DND-41 (cell line): ENCODE measurements at regions not wholly inside any gene's neighbourhood (a gene's known extent, or its start where the extent isn't known, plus 50 kb on each side); places are given as distances from the start of the nearest gene placed in this dataset.

Experiments
- ATAC-seq: fragments of 200-7000 bp; cut with Tn5 transposase; 3 replicates; pipeline ENCODE4 v1.9.1; 2021; ENCODE audit warnings: low read depth; ENCODE audit not compliant: insufficient read depth
- DNase-seq: peaks from one replicate; pipeline ENCODE4 v3.0.0-alpha.2; 2020
- H2AFZ ChIP-seq: 2 replicates; pipeline ENCODE4 v1.6.0; 2012; ENCODE audit warnings: low read depth, low read length
- H3K27ac ChIP-seq: 2 replicates; pipeline ENCODE4 v1.5.1; 2012; ENCODE audit warnings: low read length, inconsistent platforms
- H3K27me3 ChIP-seq: fragments of 200-600 bp; sonication (generic); 2 replicates; pipeline ENCODE4 v1.6.0; 2012; ENCODE audit warnings: low read length, mild to moderate bottlenecking, inconsistent platforms; ENCODE audit not compliant: insufficient read depth, poor library complexity
- H3K36me3 ChIP-seq: 2 replicates; pipeline ENCODE4 v1.5.1; 2012; ENCODE audit warnings: low read length, inconsistent platforms; ENCODE audit not compliant: insufficient read depth
- H3K4me1 ChIP-seq: 2 replicates; pipeline ENCODE4 v1.5.1; 2012; ENCODE audit warnings: mild to moderate bottlenecking, low read length; ENCODE audit not compliant: insufficient read depth
- H3K4me2 ChIP-seq: 2 replicates; pipeline ENCODE4 v1.6.0; 2012; ENCODE audit warnings: mild to moderate bottlenecking, moderate library complexity, low read length, inconsistent platforms; ENCODE audit not compliant: insufficient read depth
- H3K4me3 ChIP-seq, 2 experiments: fragments of 200-600 bp in 1 of 2; shearing (Covaris generic) in 1 of 2; 2 replicates each; pipeline ENCODE4 v1.5.1; 2012 to 2016; ENCODE audit warnings: inconsistent platforms in 2 of 2, low read length in 2 of 2, mild to moderate bottlenecking in 2 of 2, low read depth in 1 of 2, moderate library complexity in 1 of 2
- H3K79me2 ChIP-seq: 2 replicates; pipeline ENCODE4 v1.6.0; 2012; ENCODE audit warnings: low read length, inconsistent platforms; ENCODE audit not compliant: insufficient read depth
- H3K9ac ChIP-seq: 2 replicates; pipeline ENCODE4 v1.6.0; 2012; ENCODE audit warnings: low read depth, mild to moderate bottlenecking, inconsistent platforms, low read length, moderate library complexity
- H3K9me3 ChIP-seq: 2 replicates; pipeline ENCODE4 v1.5.1; 2012; ENCODE audit warnings: low read length, moderate library complexity, mild to moderate bottlenecking, inconsistent platforms; ENCODE audit not compliant: insufficient read depth, severe bottlenecking
- H4K20me1 ChIP-seq: 2 replicates; pipeline ENCODE4 v1.6.0; 2012; ENCODE audit warnings: low read length; ENCODE audit not compliant: insufficient read depth
- EZH2 ChIP-seq: IDR thresholded peaks from 3 replicates; pipeline ENCODE4 v1.6.1; 2012; ENCODE audit warnings: borderline replicate concordance, low read depth, mild to moderate bottlenecking, moderate library complexity, low read length, inconsistent platforms; ENCODE audit not compliant: severe bottlenecking
- TF ChIP-seq, protein P1 (sequence below): IDR thresholded peaks from 2 replicates; pipeline ENCODE4 v1.5.1; 2012; ENCODE audit warnings: borderline replicate concordance, low read length, moderate library complexity, mild to moderate bottlenecking; ENCODE audit not compliant: poor library complexity, severe bottlenecking; ENCODE audit errors: extremely low read depth

DNA sequence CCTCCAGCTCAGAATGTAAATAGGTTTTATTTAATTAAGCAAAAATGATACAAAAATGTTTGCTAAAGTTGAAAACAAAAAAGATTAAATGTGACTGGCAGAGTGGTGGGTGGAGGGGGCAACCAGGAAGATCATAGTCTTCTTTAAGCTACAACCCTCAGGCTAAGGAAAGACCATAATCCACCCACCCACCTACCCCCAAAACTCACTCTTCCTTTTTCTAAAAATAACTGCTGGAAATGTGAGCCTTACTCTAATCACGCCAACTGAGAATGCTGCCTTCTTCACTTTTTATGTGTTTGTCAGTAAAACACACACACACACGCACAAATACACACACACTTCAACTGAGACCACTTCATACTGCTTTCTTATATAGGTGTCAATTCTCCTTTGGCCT lies 230.0 kb upstream of the EGLN3 start:
- Histone ChIP-seq H3K27ac (no peak overlapping the region), H2AFZ (no peak overlapping the region), H3K9me3 (no peaks in the 10 kb centered on the region), H3K79me2 (no peaks in the 10 kb centered on the region), H3K4me1 (no peaks in the 10 kb centered on the region), H3K27me3 (no peaks in the 10 kb centered on the region), H3K4me2 (no peak overlapping the region), H4K20me1 (no peaks in the 10 kb centered on the region), H3K36me3 (no peaks in the 10 kb centered on the region), H3K4me3 (no peak overlapping the region), H3K9ac (no peak overlapping the region)
- TF ChIP-seq, protein P1, sequence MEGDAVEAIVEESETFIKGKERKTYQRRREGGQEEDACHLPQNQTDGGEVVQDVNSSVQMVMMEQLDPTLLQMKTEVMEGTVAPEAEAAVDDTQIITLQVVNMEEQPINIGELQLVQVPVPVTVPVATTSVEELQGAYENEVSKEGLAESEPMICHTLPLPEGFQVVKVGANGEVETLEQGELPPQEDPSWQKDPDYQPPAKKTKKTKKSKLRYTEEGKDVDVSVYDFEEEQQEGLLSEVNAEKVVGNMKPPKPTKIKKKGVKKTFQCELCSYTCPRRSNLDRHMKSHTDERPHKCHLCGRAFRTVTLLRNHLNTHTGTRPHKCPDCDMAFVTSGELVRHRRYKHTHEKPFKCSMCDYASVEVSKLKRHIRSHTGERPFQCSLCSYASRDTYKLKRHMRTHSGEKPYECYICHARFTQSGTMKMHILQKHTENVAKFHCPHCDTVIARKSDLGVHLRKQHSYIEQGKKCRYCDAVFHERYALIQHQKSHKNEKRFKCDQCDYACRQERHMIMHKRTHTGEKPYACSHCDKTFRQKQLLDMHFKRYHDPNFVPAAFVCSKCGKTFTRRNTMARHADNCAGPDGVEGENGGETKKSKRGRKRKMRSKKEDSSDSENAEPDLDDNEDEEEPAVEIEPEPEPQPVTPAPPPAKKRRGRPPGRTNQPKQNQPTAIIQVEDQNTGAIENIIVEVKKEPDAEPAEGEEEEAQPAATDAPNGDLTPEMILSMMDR, result no peak
- TF ChIP-seq EZH2, result no peak
- DNase-seq (no peak), ATAC-seq (no peak)

DNA sequence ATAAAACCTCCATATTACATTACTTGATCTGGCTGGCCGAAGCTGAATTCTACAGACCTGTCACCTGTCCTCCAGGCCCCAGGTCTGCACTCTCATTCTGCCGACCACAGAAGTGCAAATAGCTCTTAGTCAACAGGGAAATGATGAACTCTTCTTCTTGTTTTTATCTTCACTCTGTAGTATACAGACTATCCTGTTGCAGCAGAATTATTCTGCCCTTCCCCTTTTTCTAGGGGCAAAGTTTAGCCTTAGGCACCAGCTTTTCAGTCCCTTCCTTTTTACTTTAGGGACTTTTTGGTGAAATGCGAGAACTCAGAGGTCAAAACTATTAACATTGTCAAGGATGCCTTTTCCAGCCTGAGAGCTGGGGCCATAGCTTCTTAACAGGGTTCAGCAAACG lies 229.6 kb upstream of the EGLN3 start:
- H3K9me3 ChIP-seq, result no peaks in the 10 kb centered on the region
- H3K4me2 ChIP-seq, result no peak overlapping the region
- TF ChIP-seq, protein P1, result no peak
- H3K27me3 ChIP-seq, result no peaks in the 10 kb centered on the region
- no peaks in the 10 kb centered on the region for H3K36me3 ChIP-seq
- H3K27ac ChIP-seq, result no peak overlapping the region
- H3K79me2 ChIP-seq, result no peaks in the 10 kb centered on the region
- H4K20me1 ChIP-seq, result no peaks in the 10 kb centered on the region
- H3K4me1 ChIP-seq, result no peaks in the 10 kb centered on the region
- H3K9ac ChIP-seq, result no peak overlapping the region
- H3K4me3 ChIP-seq, result no peak overlapping the region
- DNase-seq, result no peak
- ATAC-seq, result no peak; the same call in 2 of the 3 replicates
- no peak overlapping the region for H2AFZ ChIP-seq

DNA sequence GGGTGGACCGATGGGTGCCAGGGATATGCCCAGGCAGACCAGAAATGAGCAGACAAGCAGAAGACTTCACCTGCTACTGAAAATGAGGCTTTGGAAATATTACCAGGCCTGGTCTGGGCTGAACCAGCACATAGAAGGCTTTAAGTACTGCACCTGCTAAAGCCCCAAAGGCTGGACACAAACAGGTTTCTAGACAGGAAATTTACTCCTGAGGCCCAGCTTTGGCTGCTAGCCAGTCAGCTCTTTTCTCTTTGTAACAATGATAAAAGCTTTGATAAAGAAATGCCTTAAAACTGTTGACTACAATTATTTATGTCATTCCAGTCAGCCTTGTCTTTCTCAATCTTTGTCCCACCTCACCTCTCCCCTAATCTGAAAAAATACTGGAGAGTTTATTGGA lies 228.9 kb upstream of the EGLN3 start:
- H3K9me3 ChIP-seq, result no peaks in the 10 kb centered on the region
- TF ChIP-seq EZH2, result no peak
- TF ChIP-seq, protein P1, result no peak
- no peaks in the 10 kb centered on the region for H4K20me1 ChIP-seq
- H3K4me1 ChIP-seq, result no peaks in the 10 kb centered on the region
- H2AFZ ChIP-seq, result no peak overlapping the region
- H3K4me3 ChIP-seq, result no peak overlapping the region
- no peak for DNase-seq
- H3K79me2 ChIP-seq, result no peaks in the 10 kb centered on the region
- ATAC-seq, result no peak
- no peaks in the 10 kb centered on the region for H3K27me3 ChIP-seq
- H3K4me2 ChIP-seq, result no peak overlapping the region
- H3K27ac ChIP-seq, result no peak overlapping the region
- H3K36me3 ChIP-seq, result no peaks in the 10 kb centered on the region
- H3K9ac ChIP-seq, result no peak overlapping the region

DNA sequence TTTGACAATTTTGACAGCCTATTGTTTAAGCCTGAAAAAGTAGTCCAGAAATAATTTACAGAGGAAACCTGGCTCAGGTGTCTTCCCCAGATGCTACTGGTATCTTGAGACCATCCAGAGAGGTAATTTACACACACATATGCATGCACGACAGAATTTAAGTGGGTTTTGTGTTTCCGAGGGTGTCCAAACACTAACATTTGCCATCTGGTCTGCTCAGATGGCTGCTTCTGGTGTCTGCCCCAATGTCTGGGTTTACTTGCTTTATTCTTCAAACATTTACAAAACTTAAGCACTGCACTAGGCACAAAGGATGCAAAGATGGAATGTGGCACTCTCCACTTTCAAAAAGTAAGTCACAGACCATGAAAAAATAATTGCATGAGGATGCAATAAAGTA lies 226.6 kb upstream of the EGLN3 start:
- no peaks in the 10 kb centered on the region for H3K4me1 ChIP-seq
- no peak overlapping the region for H3K4me2 ChIP-seq
- H3K36me3 ChIP-seq, result no peaks in the 10 kb centered on the region
- no peaks in the 10 kb centered on the region for H4K20me1 ChIP-seq
- no peak overlapping the region for H3K4me3 ChIP-seq
- H3K27ac ChIP-seq, result no peak overlapping the region
- TF ChIP-seq EZH2, result no peak
- TF ChIP-seq, protein P1, result no peak
- no peak overlapping the region for H2AFZ ChIP-seq
- DNase-seq (no peak), ATAC-seq (no peak)
- no peaks in the 10 kb centered on the region for H3K27me3 ChIP-seq
- H3K9me3 ChIP-seq, result no peaks in the 10 kb centered on the region
- no peak overlapping the region for H3K9ac ChIP-seq
- H3K79me2 ChIP-seq, result no peaks in the 10 kb centered on the region
